NCI-H1105 treated with DMSO at 0.1 percent for 48 hours (cell line): ENCODE measurements at regions not wholly inside any gene's neighbourhood (a gene's known extent, or its start where the extent isn't known, plus 50 kb on each side); places are given as distances from the start of the nearest gene placed in this dataset.

Experiments
- DNase-seq: peaks from one replicate; lab custom pipeline; 2025; lab: John Stamatoyannopoulos, UW

GRCh38 chr17:79369001-79369400, 241.8 kb downstream of the RBFOX3 start:
- no peak for DNase-seq

- no peak for DNase-seq
Measured at GRCh38 chr17:79368521-79368920, 242.3 kb downstream of the RBFOX3 start.

- DNase-seq = no peak
Measured at GRCh38 chr17:79366988-79367571, 243.8 kb downstream of the RBFOX3 start.

GRCh38 chr17:79365836-79366770, 244.7 kb downstream of the RBFOX3 start:
- DNase-seq = no peak

GRCh38 chr17:79365351-79365750, 245.5 kb downstream of the RBFOX3 start:
- DNase-seq = no peak

GRCh38 chr17:79364315-79365094, 246.3 kb downstream of the RBFOX3 start:
- no peak for DNase-seq

GRCh38 chr17:79363552-79364275, 247.1 kb downstream of the RBFOX3 start:
- no peak for DNase-seq

GRCh38 chr17:79362772-79363305, 248.0 kb downstream of the RBFOX3 start:
- DNase-seq = no peak

- peak; percentile 30 for DNase-seq
Measured at GRCh38 chr17:79361873-79362771, 248.7 kb downstream of the RBFOX3 start.

- no peak for DNase-seq
Measured at GRCh38 chr17:79361221-79361734, 249.6 kb downstream of the RBFOX3 start.

GRCh38 chr17:79360196-79360595, 250.7 kb downstream of the RBFOX3 start:
- no peak for DNase-seq

- no peak for DNase-seq
Measured at GRCh38 chr17:79356839-79357447, 253.9 kb downstream of the RBFOX3 start.

- DNase-seq = no peak
Measured at GRCh38 chr17:79355165-79355564, 255.7 kb downstream of the RBFOX3 start.

GRCh38 chr17:79354173-79354820, 256.6 kb downstream of the RBFOX3 start:
- no peak for DNase-seq

- DNase-seq = no peak
Measured at GRCh38 chr17:79353548-79353947, 257.3 kb downstream of the RBFOX3 start.

- DNase-seq = no peak
Measured at GRCh38 chr17:79353016-79353415, 257.8 kb downstream of the RBFOX3 start.

GRCh38 chr17:79350533-79350932, 260.3 kb downstream of the RBFOX3 start:
- no peak for DNase-seq

- DNase-seq = no peak
Measured at GRCh38 chr17:79349506-79350400, 261.1 kb downstream of the RBFOX3 start.
